Liver (tissue), 3 donors: ENCODE measurements at regions not wholly inside any gene's neighbourhood (a gene's known extent, or its start where the extent isn't known, plus 50 kb on each side); places are given as distances from the start of the nearest gene placed in this dataset.

Experiments
- CTCF ChIP-seq: fragments of 150-350 bp; IDR thresholded peaks from 2 replicates; pipeline ENCODE4 v1.5.1; 2017; ENCODE audit warnings: improper control_type of control experiment, low read depth, low read length; ENCODE audit not compliant: missing input control
- MAX ChIP-seq: IDR thresholded peaks from 2 replicates; pipeline ENCODE4 v1.6.1; 2016; ENCODE audit warnings: antibody characterized with exemption
- NR2F2 ChIP-seq: IDR thresholded peaks from 2 replicates; pipeline ENCODE4 v1.6.1; 2016; ENCODE audit warnings: antibody characterized with exemption
- RAD21 ChIP-seq, 2 donors: IDR thresholded peaks; 2 replicates each; pipeline ENCODE4 v1.6.1; 2016; ENCODE audit warnings: antibody characterized with exemption in 2 of 2, mild to moderate bottlenecking in 2 of 2
- SP1 ChIP-seq: IDR thresholded peaks from 2 replicates; pipeline ENCODE4 v1.6.1; 2018; ENCODE audit warnings: antibody characterized with exemption, mild to moderate bottlenecking
- TAF1 ChIP-seq: conservative IDR thresholded peaks from 2 replicates; pipeline ENCODE4 v1.6.1; 2016; ENCODE audit warnings: antibody characterized with exemption, mild to moderate bottlenecking
- donor health status: healthy.
- donor health status: healthy.

GRCh38 chr3:152641198-152641597 lies 193.7 kb upstream of the P2RY1 start:
- TF ChIP-seq RAD21 (IDR thresholded peaks at IDR 0.05) (no peak), CTCF (no peak), MAX (no peak), NR2F2 (no peak), SP1 (no peak), TAF1 (no peak)
